NCI-H2081 (cell line): ENCODE measurements at regions not wholly inside any gene's neighbourhood (a gene's known extent, or its start where the extent isn't known, plus 50 kb on each side); places are given as distances from the start of the nearest gene placed in this dataset.

Experiments
- DNase-seq, 2 experiments: peaks; one replicate each; lab custom pipeline; 2025; lab: John Stamatoyannopoulos, UW

- DNase-seq: no peak
Observed at GRCh38 chr12:60337839-60338549, 742.2 kb downstream of the SLC16A7 start.

GRCh38 chr12:60345442-60345841 is 749.6 kb downstream of the SLC16A7 start:
- no peak for DNase-seq

- no peak for DNase-seq
Observed at GRCh38 chr12:60349232-60349978, 753.6 kb downstream of the SLC16A7 start.

GRCh38 chr12:60387356-60387755 is 791.5 kb downstream of the SLC16A7 start:
- DNase-seq: no peak

- no peak for DNase-seq
Observed at GRCh38 chr12:60391051-60391450, 795.2 kb downstream of the SLC16A7 start.

GRCh38 chr12:60391791-60392190 is 796.0 kb downstream of the SLC16A7 start:
- no peak for DNase-seq

- no peak for DNase-seq
Observed at GRCh38 chr12:60393093-60393492, 797.3 kb downstream of the SLC16A7 start.

- DNase-seq: no peak
Observed at GRCh38 chr12:60394665-60395064, 798.8 kb downstream of the SLC16A7 start.

GRCh38 chr12:60398547-60398946 is 802.7 kb downstream of the SLC16A7 start:
- DNase-seq: no peak

GRCh38 chr12:60399064-60399463 is 803.2 kb downstream of the SLC16A7 start:
- DNase-seq: no peak

- no peak for DNase-seq
Observed at GRCh38 chr12:60402996-60403395, 807.2 kb downstream of the SLC16A7 start.

- no peak for DNase-seq
Observed at GRCh38 chr12:60415351-60415750, 819.5 kb downstream of the SLC16A7 start.

- DNase-seq: no peak
Observed at GRCh38 chr12:60419986-60420385, 824.2 kb downstream of the SLC16A7 start.

- no peak for DNase-seq
Observed at GRCh38 chr12:60421741-60422140, 825.9 kb downstream of the SLC16A7 start.

- no peak for DNase-seq
Observed at GRCh38 chr12:60437297-60437696, 841.5 kb downstream of the SLC16A7 start.

GRCh38 chr12:60441577-60441976 is 845.7 kb downstream of the SLC16A7 start:
- DNase-seq: no peak

GRCh38 chr12:60451457-60451856 is 855.6 kb downstream of the SLC16A7 start:
- no peak for DNase-seq

- no peak for DNase-seq
Observed at GRCh38 chr12:60465060-60465459, 869.2 kb downstream of the SLC16A7 start.

GRCh38 chr12:60468546-60468945 is 872.7 kb downstream of the SLC16A7 start:
- no peak for DNase-seq

GRCh38 chr12:60475825-60476224 is 880.0 kb downstream of the SLC16A7 start:
- no peak for DNase-seq

- DNase-seq: no peak
Observed at GRCh38 chr12:60487284-60487683, 891.5 kb downstream of the SLC16A7 start.

GRCh38 chr12:60489071-60489470 is 893.2 kb downstream of the SLC16A7 start:
- DNase-seq: no peak

- DNase-seq: peak; percentile 21 to 32
Observed at GRCh38 chr12:60494244-60494643, 898.4 kb downstream of the SLC16A7 start.

GRCh38 chr12:60498656-60499055 is 902.8 kb downstream of the SLC16A7 start:
- DNase-seq: no peak
